ENCODE measurements at regions not wholly inside any gene's neighbourhood (a gene's known extent, or its start where the extent isn't known, plus 50 kb on each side); places are given as distances from the start of the nearest gene placed in this dataset.

GRCh38 chr15:85934691-85935090 lies 140.0 kb upstream of the KLHL25 start:
- Histone ChIP-seq H3K4me3 (ENCODE audit: low read depth in 1 of 5, low read length in 5 of 5) (no peak overlapping the region), H3K9ac (ENCODE audit: low read length in 5 of 5) (no peak overlapping the region), H3K27ac (ENCODE audit: low read depth, low read length) (no peak overlapping the region), H3K36me3 (ENCODE audit: control insufficient read depth in 5 of 5, insufficient read depth in 5 of 5, low read length in 5 of 5) (no peaks in the 10 kb centered on the region), H3K4me1 (ENCODE audit: control insufficient read depth in 5 of 5, insufficient read depth in 5 of 5, low read length in 5 of 5) (peaks cover 0 to 2% (median 0%) of the 10 kb centered on the region in 5 donors), H3K27me3 (ENCODE audit: control insufficient read depth in 5 of 5, insufficient read depth in 4 of 5, low read length in 5 of 5) (no peaks in the 10 kb centered on the region), H3K9me3 (ENCODE audit: control insufficient read depth in 5 of 5, low read length in 5 of 5) (no peaks in the 10 kb centered on the region)

- H3K27me3 ChIP-seq (ENCODE audit: control insufficient read depth in 5 of 5, insufficient read depth in 4 of 5, low read length in 5 of 5): no peaks in the 10 kb centered on the region
- no peak overlapping the region for H3K27ac ChIP-seq (ENCODE audit: low read depth, low read length)
- no peak overlapping the region for H3K9ac ChIP-seq (ENCODE audit: low read length in 5 of 5)
- no peaks in the 10 kb centered on the region for H3K4me1 ChIP-seq (ENCODE audit: control insufficient read depth in 5 of 5, insufficient read depth in 5 of 5, low read length in 5 of 5)
- no peaks in the 10 kb centered on the region for H3K9me3 ChIP-seq (ENCODE audit: control insufficient read depth in 5 of 5, low read length in 5 of 5)
- H3K4me3 ChIP-seq (ENCODE audit: low read depth in 1 of 5, low read length in 5 of 5): no peak overlapping the region
- no peaks in the 10 kb centered on the region for H3K36me3 ChIP-seq (ENCODE audit: control insufficient read depth in 5 of 5, insufficient read depth in 5 of 5, low read length in 5 of 5)
Observed at GRCh38 chr15:85935182-85935581, 140.5 kb upstream of the KLHL25 start.

GRCh38 chr15:85937661-85938060 lies 142.0 kb upstream of the AGBL1 start:
- Histone ChIP-seq H3K9ac (ENCODE audit: low read length in 5 of 5) (no peak overlapping the region), H3K4me3 (ENCODE audit: low read depth in 1 of 5, low read length in 5 of 5) (no peak overlapping the region), H3K9me3 (ENCODE audit: control insufficient read depth in 5 of 5, low read length in 5 of 5) (no peaks in the 10 kb centered on the region), H3K36me3 (ENCODE audit: control insufficient read depth in 5 of 5, insufficient read depth in 5 of 5, low read length in 5 of 5) (no peaks in the 10 kb centered on the region), H3K4me1 (ENCODE audit: control insufficient read depth in 5 of 5, insufficient read depth in 5 of 5, low read length in 5 of 5) (no peaks in the 10 kb centered on the region), H3K27ac (ENCODE audit: low read depth, low read length) (no peak overlapping the region), H3K27me3 (ENCODE audit: control insufficient read depth in 5 of 5, insufficient read depth in 4 of 5, low read length in 5 of 5) (no peaks in the 10 kb centered on the region)

GRCh38 chr15:85941186-85941855 lies 138.3 kb upstream of the AGBL1 start:
- peaks cover 0 to 3% (median 0%) of the 10 kb centered on the region in 5 donors for H3K27me3 ChIP-seq (ENCODE audit: control insufficient read depth in 5 of 5, insufficient read depth in 4 of 5, low read length in 5 of 5)
- H3K4me3 ChIP-seq (ENCODE audit: low read depth in 1 of 5, low read length in 5 of 5): no peak overlapping the region
- H3K9me3 ChIP-seq (ENCODE audit: control insufficient read depth in 5 of 5, low read length in 5 of 5): no peaks in the 10 kb centered on the region
- H3K27ac ChIP-seq (ENCODE audit: low read depth, low read length): no peak overlapping the region
- H3K36me3 ChIP-seq (ENCODE audit: control insufficient read depth in 5 of 5, insufficient read depth in 5 of 5, low read length in 5 of 5): no peaks in the 10 kb centered on the region
- no peak overlapping the region for H3K9ac ChIP-seq (ENCODE audit: low read length in 5 of 5)
- no peaks in the 10 kb centered on the region for H3K4me1 ChIP-seq (ENCODE audit: control insufficient read depth in 5 of 5, insufficient read depth in 5 of 5, low read length in 5 of 5)

GRCh38 chr15:85942632-85943031 lies 137.0 kb upstream of the AGBL1 start:
- Histone ChIP-seq H3K27ac (ENCODE audit: low read depth, low read length) (no peak overlapping the region), H3K4me1 (ENCODE audit: control insufficient read depth in 5 of 5, insufficient read depth in 5 of 5, low read length in 5 of 5) (no peaks in the 10 kb centered on the region), H3K36me3 (ENCODE audit: control insufficient read depth in 5 of 5, insufficient read depth in 5 of 5, low read length in 5 of 5) (no peaks in the 10 kb centered on the region)

GRCh38 chr15:85943151-85943550 lies 136.5 kb upstream of the AGBL1 start:
- no peak overlapping the region for H3K4me3 ChIP-seq (ENCODE audit: low read depth in 1 of 5, low read length in 5 of 5)
- H3K27me3 ChIP-seq (ENCODE audit: control insufficient read depth in 5 of 5, insufficient read depth in 4 of 5, low read length in 5 of 5): peaks cover 0 to 6% (median 0%) of the 10 kb centered on the region in 5 donors
- no peak overlapping the region for H3K27ac ChIP-seq (ENCODE audit: low read depth, low read length)
- no peaks in the 10 kb centered on the region for H3K9me3 ChIP-seq (ENCODE audit: control insufficient read depth in 5 of 5, low read length in 5 of 5)
- H3K9ac ChIP-seq (ENCODE audit: low read length in 5 of 5): no peak overlapping the region
- no peaks in the 10 kb centered on the region for H3K36me3 ChIP-seq (ENCODE audit: control insufficient read depth in 5 of 5, insufficient read depth in 5 of 5, low read length in 5 of 5)
- no peaks in the 10 kb centered on the region for H3K4me1 ChIP-seq (ENCODE audit: control insufficient read depth in 5 of 5, insufficient read depth in 5 of 5, low read length in 5 of 5)

More at GRCh38 chr15:85942632-85943031, 137.0 kb upstream of the AGBL1 start:
- no peak overlapping the region for H3K4me3 ChIP-seq (ENCODE audit: low read depth in 1 of 5, low read length in 5 of 5)
- no peak overlapping the region for H3K9ac ChIP-seq (ENCODE audit: low read length in 5 of 5)
- H3K27me3 ChIP-seq (ENCODE audit: control insufficient read depth in 5 of 5, insufficient read depth in 4 of 5, low read length in 5 of 5): peaks cover 0 to 3% (median 0%) of the 10 kb centered on the region in 5 donors
- H3K9me3 ChIP-seq (ENCODE audit: control insufficient read depth in 5 of 5, low read length in 5 of 5): no peaks in the 10 kb centered on the region

- Histone ChIP-seq H3K27me3 (ENCODE audit: control insufficient read depth in 5 of 5, insufficient read depth in 4 of 5, low read length in 5 of 5) (peaks cover 0 to 8% (median 0%) of the 10 kb centered on the region in 5 donors), H3K9me3 (ENCODE audit: control insufficient read depth in 5 of 5, low read length in 5 of 5) (no peaks in the 10 kb centered on the region), H3K9ac (ENCODE audit: low read length in 5 of 5) (no peak overlapping the region), H3K36me3 (ENCODE audit: control insufficient read depth in 5 of 5, insufficient read depth in 5 of 5, low read length in 5 of 5) (no peaks in the 10 kb centered on the region), H3K4me3 (ENCODE audit: low read depth in 1 of 5, low read length in 5 of 5) (no peak overlapping the region), H3K4me1 (ENCODE audit: control insufficient read depth in 5 of 5, insufficient read depth in 5 of 5, low read length in 5 of 5) (no peaks in the 10 kb centered on the region), H3K27ac (ENCODE audit: low read depth, low read length) (no peak overlapping the region)
Observed at GRCh38 chr15:85943791-85944190, 135.9 kb upstream of the AGBL1 start.

GRCh38 chr15:85947021-85947420 lies 132.7 kb upstream of the AGBL1 start:
- Histone ChIP-seq H3K27me3 (ENCODE audit: control insufficient read depth in 5 of 5, insufficient read depth in 4 of 5, low read length in 5 of 5) (peaks cover 0 to 8% (median 0%) of the 10 kb centered on the region in 5 donors), H3K4me1 (ENCODE audit: control insufficient read depth in 5 of 5, insufficient read depth in 5 of 5, low read length in 5 of 5) (no peaks in the 10 kb centered on the region), H3K36me3 (ENCODE audit: control insufficient read depth in 5 of 5, insufficient read depth in 5 of 5, low read length in 5 of 5) (no peaks in the 10 kb centered on the region), H3K9me3 (ENCODE audit: control insufficient read depth in 5 of 5, low read length in 5 of 5) (no peaks in the 10 kb centered on the region), H3K9ac (ENCODE audit: low read length in 5 of 5) (no peak overlapping the region), H3K27ac (ENCODE audit: low read depth, low read length) (no peak overlapping the region), H3K4me3 (ENCODE audit: low read depth in 1 of 5, low read length in 5 of 5) (no peak overlapping the region)

- no peak overlapping the region for H3K4me3 ChIP-seq (ENCODE audit: low read depth in 1 of 5, low read length in 5 of 5)
- H3K36me3 ChIP-seq (ENCODE audit: control insufficient read depth in 5 of 5, insufficient read depth in 5 of 5, low read length in 5 of 5): no peaks in the 10 kb centered on the region
- no peaks in the 10 kb centered on the region for H3K4me1 ChIP-seq (ENCODE audit: control insufficient read depth in 5 of 5, insufficient read depth in 5 of 5, low read length in 5 of 5)
- H3K9ac ChIP-seq (ENCODE audit: low read length in 5 of 5): no peak overlapping the region
- H3K27ac ChIP-seq (ENCODE audit: low read depth, low read length): no peak overlapping the region
- peaks cover 0 to 8% (median 0%) of the 10 kb centered on the region in 5 donors for H3K27me3 ChIP-seq (ENCODE audit: control insufficient read depth in 5 of 5, insufficient read depth in 4 of 5, low read length in 5 of 5)
- H3K9me3 ChIP-seq (ENCODE audit: control insufficient read depth in 5 of 5, low read length in 5 of 5): no peaks in the 10 kb centered on the region
Observed at GRCh38 chr15:85947936-85948335, 131.7 kb upstream of the AGBL1 start.

GRCh38 chr15:85950101-85950500 lies 129.6 kb upstream of the AGBL1 start:
- no peak overlapping the region for H3K9ac ChIP-seq (ENCODE audit: low read length in 5 of 5)
- H3K27ac ChIP-seq (ENCODE audit: low read depth, low read length): no peak overlapping the region
- H3K4me3 ChIP-seq (ENCODE audit: low read depth in 1 of 5, low read length in 5 of 5): no peak overlapping the region

More at GRCh38 chr15:85950101-85950500, 129.6 kb upstream of the AGBL1 start:
- Histone ChIP-seq H3K4me1 (ENCODE audit: control insufficient read depth in 5 of 5, insufficient read depth in 5 of 5, low read length in 5 of 5) (no peaks in the 10 kb centered on the region), H3K27me3 (ENCODE audit: control insufficient read depth in 5 of 5, insufficient read depth in 4 of 5, low read length in 5 of 5) (peaks cover 0 to 8% (median 0%) of the 10 kb centered on the region in 5 donors), H3K36me3 (ENCODE audit: control insufficient read depth in 5 of 5, insufficient read depth in 5 of 5, low read length in 5 of 5) (no peaks in the 10 kb centered on the region), H3K9me3 (ENCODE audit: control insufficient read depth in 5 of 5, low read length in 5 of 5) (no peaks in the 10 kb centered on the region)
